Heart right ventricle (tissue), 16 donors: ENCODE measurements at regions not wholly inside any gene's neighbourhood (a gene's known extent, or its start where the extent isn't known, plus 50 kb on each side); places are given as distances from the start of the nearest gene placed in this dataset.

Source experiments
- ATAC-seq, 8 donors: fragments of 200-7000 bp; cut with Tn5 transposase; one replicate each; pipeline ENCODE4 v1.9.1; 2020; ENCODE audit warnings: mild to moderate bottlenecking in 8 of 8, moderate library complexity in 8 of 8, moderate number of reproducible peaks in 1 of 8
- DNase-seq, 2 donors: peaks; one replicate each; pipeline ENCODE4 v3.0.0-alpha.2; 2020
- H3K27ac ChIP-seq, 10 donors: fragments of 200-600 bp; sonication (generic) in 2 of 10; one replicate each; pipeline versions ENCODE4 v1.5.0 to v1.8.0; 2020 to 2022; ENCODE audit warnings: mild to moderate bottlenecking in 3 of 10
- H3K27me3 ChIP-seq, 7 donors: fragments of 200-600 bp; one replicate each; pipeline ENCODE4 v1.8.0; 2021 to 2022; ENCODE audit warnings: mild to moderate bottlenecking in 2 of 7
- H3K36me3 ChIP-seq, 9 donors: fragments of 200-600 bp; sonication (generic) in 1 of 9; one replicate each; pipeline versions ENCODE4 v1.5.0 to v1.8.0; 2020 to 2022; ENCODE audit warnings: mild to moderate bottlenecking in 2 of 9
- H3K4me1 ChIP-seq, 9 donors: fragments of 200-600 bp; sonication (generic) in 1 of 9; one replicate each; pipeline versions ENCODE4 v1.5.0 to v1.8.0; 2020 to 2022; ENCODE audit warnings: mild to moderate bottlenecking in 4 of 9
- H3K4me3 ChIP-seq, 10 donors: fragments of 200-600 bp; sonication (generic) in 2 of 10; one replicate each; pipeline versions ENCODE4 v1.5.0 to v1.8.0; 2020 to 2022; ENCODE audit warnings: mild to moderate bottlenecking in 7 of 10, moderate library complexity in 2 of 10
- H3K9me3 ChIP-seq, 11 donors: fragments of 200-600 bp in 10 of 11; sonication (generic) in 2 of 11; one replicate each; pipeline versions ENCODE4 v1.5.0 to v1.8.0; 2013 to 2022; ENCODE audit warnings: mild to moderate bottlenecking in 2 of 11, control low read depth in 1 of 11, moderate library complexity in 1 of 11
- CTCF ChIP-seq, 9 donors: fragments of 200-600 bp; sonication (generic) in 2 of 9; IDR thresholded peaks; one replicate each; pipeline versions ENCODE4 v1.5.0 to v1.8.0; 2021 to 2022; ENCODE audit warnings: antibody characterized with exemption in 9 of 9, mild to moderate bottlenecking in 5 of 9, moderate library complexity in 1 of 9
- WGBS, 2 donors: extraction: QIAGEN DNeasy Blood & Tissue Kit; methylation state at CpG; one replicate each; pipeline ENCODE4 v1.1.7; 2013; ENCODE audit warnings: inconsistent platforms in 1 of 2; 5-methylcytosine and 5-hydroxymethylcytosine counted together
- intact Hi-C, 10 donors: fragments of 100-400 bp; cut with DNase I; formaldehyde crosslinking; loops; one replicate each; pipeline versions ENCODE4 v1.11.1 to v1.14.2; 2022
- donor health status: Arrhythmogenic right ventricular cardiomyopathy.
- donor health status: ischemic (EF 13 %, LVEDD 7.1; RV severe dilation, severe dysfunction).
- donor health status: healthy with polysubstance abuse.
- donor health status: DM: no; HTN: yes; CAD: no.
- donor health status: DM: no; HTN: no; CAD: no.
- donor health status: ischemic (EF 25% LVEDD 6.9; RV normal size, moderate dysfunction).
- donor health status: ischemic (EF 25% LVEDD 5.7; RV mildly dilated, moderate dysfunction).
- donor health status: healthy.
- donor health status: DM: yes; HTN: yes; CAD: no.
- donor health status: Ischemic cardiomyopathy.
- donor health status: ischemic (EF 35%, LVEDD 5.7; RV mildly dilated, moderate dysfunction).
- donor health status: nonischemic (EF 11% LVEDD 7.7; RV severe dilation, severe dysfunction).
- donor health status: DM: yes; HTN: yes; CAD: no.
- donor health status: PGD.
- donor health status: ischemic (EF 29% LVEDD 5.4; RV normal size, mild dysfunction).
- donor health status: nonischemic (EF 23%, LVEDD 6.1; RV moderate dilation, normal function).

GRCh38 chr1:229793488-229793887 lies 167.4 kb downstream of the URB2 start:
- H3K4me3 ChIP-seq = no peak overlapping the region
- intact Hi-C loops = no loop called here
- H3K27ac ChIP-seq = no peak overlapping the region
- TF ChIP-seq CTCF (IDR thresholded peaks at IDR 0.05) = no peak
- H3K9me3 ChIP-seq = peaks cover 0 to 14% (median 0%) of the 10 kb centered on the region in 11 donors
- DNase-seq = no peak
- H3K4me1 ChIP-seq = no peaks in the 10 kb centered on the region
- WGBS, 2 donors = 81 to 87% methylated on average over 5 of the region's 5 CpGs
- H3K27me3 ChIP-seq = peaks cover 0 to 6% (median 0%) of the 10 kb centered on the region in 7 donors
- ATAC-seq = no peak
- no peaks in the 10 kb centered on the region for H3K36me3 ChIP-seq

DNA sequence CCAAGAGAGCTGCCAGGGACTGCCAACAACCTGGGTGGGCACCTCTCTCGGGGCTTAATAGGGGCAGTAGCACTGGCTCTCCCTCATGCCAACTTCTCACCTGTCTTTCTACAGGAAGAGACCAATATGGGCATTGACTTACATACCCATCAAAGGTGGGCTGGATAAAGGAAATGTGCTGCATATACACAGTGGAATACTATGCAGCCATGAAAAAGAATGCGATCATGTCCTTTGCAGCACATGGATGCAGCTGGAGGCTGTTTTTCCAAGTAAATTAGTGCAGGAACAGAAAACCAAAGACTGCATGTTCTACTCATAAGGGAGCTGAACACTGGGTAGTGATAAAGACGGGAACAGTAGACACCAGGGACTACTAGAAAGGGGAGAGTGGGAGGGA lies 172.5 kb downstream of the URB2 start:
- no peak for TF ChIP-seq CTCF (IDR thresholded peaks at IDR 0.05)
- intact Hi-C loops = no loop called here
- no peak for ATAC-seq
- no peak for DNase-seq
- 97% methylated on average over 3 of the region's 3 CpGs for WGBS, 2 donors
- Histone ChIP-seq H3K4me3 (no peak overlapping the region), H3K36me3 (no peaks in the 10 kb centered on the region), H3K4me1 (no peaks in the 10 kb centered on the region), H3K27me3 (peaks cover 0 to 6% (median 0%) of the 10 kb centered on the region in 7 donors), H3K9me3 (peaks cover 0 to 4% (median 0%) of the 10 kb centered on the region in 11 donors), H3K27ac (no peak overlapping the region)

GRCh38 chr1:229803626-229804217 lies 177.7 kb downstream of the URB2 start:
- Histone ChIP-seq H3K4me1 (no peaks in the 10 kb centered on the region), H3K9me3 (peaks cover 0 to 26% (median 14%) of the 10 kb centered on the region in 11 donors), H3K27me3 (peaks cover 0 to 4% (median 0%) of the 10 kb centered on the region in 7 donors), H3K36me3 (no peaks in the 10 kb centered on the region), H3K27ac (no peak overlapping the region), H3K4me3 (no peak overlapping the region)
- 70 to 80% methylated on average over 4 of the region's 4 CpGs for WGBS, 2 donors
- TF ChIP-seq CTCF (IDR thresholded peaks at IDR 0.05) = no peak
- ATAC-seq (no peak), DNase-seq (no peak)
- intact Hi-C loops = no loop called here

DNA sequence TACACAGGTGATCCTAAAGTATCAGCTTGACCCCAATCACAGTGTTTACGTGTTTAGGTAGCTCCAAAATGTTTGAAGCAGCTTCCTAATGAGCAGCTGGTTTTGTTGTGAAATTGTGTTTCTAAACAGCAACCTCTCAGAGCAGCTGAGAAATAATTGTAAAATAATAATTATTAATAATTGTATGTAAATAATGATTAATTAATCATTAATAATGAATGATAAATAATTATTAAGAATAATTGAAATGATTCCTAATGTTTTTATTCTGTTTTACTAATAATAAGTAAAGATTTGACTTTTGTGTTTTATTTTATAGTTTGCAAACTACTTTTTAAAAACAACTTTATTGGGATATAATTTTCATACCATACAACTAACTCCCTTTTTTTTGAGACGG lies 182.2 kb downstream of the URB2 start:
- peaks cover 0 to 54% (median 27%) of the 10 kb centered on the region in 11 donors for H3K9me3 ChIP-seq
- TF ChIP-seq CTCF (IDR thresholded peaks at IDR 0.05) = no peak
- H3K27ac ChIP-seq = no peak overlapping the region
- no peak overlapping the region for H3K4me3 ChIP-seq
- intact Hi-C loops = no loop called here
- no peaks in the 10 kb centered on the region for H3K36me3 ChIP-seq
- ATAC-seq = no peak
- no peak for DNase-seq
- WGBS, 2 donors = 87 to 89% methylated on average over 2 of the region's 2 CpGs
- peaks cover 0 to 5% (median 0%) of the 10 kb centered on the region in 7 donors for H3K27me3 ChIP-seq
- H3K4me1 ChIP-seq = no peaks in the 10 kb centered on the region
